ENCODE measurements at regions not wholly inside any gene's neighbourhood (a gene's known extent, or its start where the extent isn't known, plus 50 kb on each side); places are given as distances from the start of the nearest gene placed in this dataset.

- no peak for TF ChIP-seq RAD21 (IDR thresholded peaks at IDR 0.05; ENCODE audit: low read depth)
- no peak for TF ChIP-seq TCF12 (IDR thresholded peaks at IDR 0.05; ENCODE audit: low read depth)
- TF ChIP-seq MAX (IDR thresholded peaks at IDR 0.05), result no peak
- no peak for TF ChIP-seq USF1 (IDR thresholded peaks at IDR 0.05)
Measured at GRCh38 chr12:111218499-111218898, 150.4 kb downstream of the PHETA1 start.

All from Ishikawa (cell line).